ENCODE measurements at regions not wholly inside any gene's neighbourhood (a gene's known extent, or its start where the extent isn't known, plus 50 kb on each side); places are given as distances from the start of the nearest gene placed in this dataset.

GRCh38 chr22:34490886-34491285 lies 570.6 kb upstream of the LARGE1 start:
- no peaks in the 10 kb centered on the region for H3K27me3 Mint-ChIP-seq (ENCODE audit: insufficient read depth, unreplicated experiment)
- CTCF ChIA-PET: interaction anchor here (0.6 kb wide), 1 partner anchor 38 kb away, joined by 4 read pairs; no protein-coding TSS in a partner anchor
- peaks cover 47% of the 10 kb centered on the region for H3K9me3 Mint-ChIP-seq (ENCODE audit: unreplicated experiment)
- intact Hi-C loops (cut with micrococcal nuclease): no loop called here
- H3K4me1 Mint-ChIP-seq (ENCODE audit: insufficient read depth, unreplicated experiment): no peaks in the 10 kb centered on the region
- BruUV-seq (replicated peaks): no TSS peak
- no peak overlapping the region for H3K4me3 Mint-ChIP-seq (ENCODE audit: unreplicated experiment)
- H3K27ac Mint-ChIP-seq (ENCODE audit: low read depth, unreplicated experiment): no peak overlapping the region
- H3K36me3 Mint-ChIP-seq (ENCODE audit: insufficient read depth, unreplicated experiment): no peaks in the 10 kb centered on the region
- POLR2A ChIA-PET: no interaction called here
- no peak for TF ChIP-seq CTCF (IDR thresholded peaks at IDR 0.05; ENCODE audit: unreplicated experiment)
- DNase-seq (ENCODE audit: unreplicated experiment): no peak

GRCh38 chr22:34493486-34493885 lies 572.5 kb upstream of the ISX start:
- Mint-ChIP-seq H3K4me3 (ENCODE audit: unreplicated experiment) (no peak overlapping the region), H3K4me1 (ENCODE audit: insufficient read depth, unreplicated experiment) (no peaks in the 10 kb centered on the region), H3K27me3 (ENCODE audit: insufficient read depth, unreplicated experiment) (no peaks in the 10 kb centered on the region), H3K9me3 (ENCODE audit: unreplicated experiment) (peaks cover 39% of the 10 kb centered on the region), H3K36me3 (ENCODE audit: insufficient read depth, unreplicated experiment) (no peaks in the 10 kb centered on the region), H3K27ac (ENCODE audit: low read depth, unreplicated experiment) (no peak overlapping the region)
- POLR2A ChIA-PET: no interaction called here
- no peak for TF ChIP-seq CTCF (IDR thresholded peaks at IDR 0.05; ENCODE audit: unreplicated experiment)
- DNase-seq (ENCODE audit: unreplicated experiment): no peak
- CTCF ChIA-PET: interaction anchor here (0.7 kb wide), 1 partner anchor 407 kb away, joined by 5 read pairs; no protein-coding TSS in a partner anchor
- intact Hi-C loops (cut with micrococcal nuclease): no loop called here
- BruUV-seq (replicated peaks): no TSS peak

GRCh38 chr22:34501366-34501965 lies 564.5 kb upstream of the ISX start:
- H3K4me1 Mint-ChIP-seq (ENCODE audit: insufficient read depth, unreplicated experiment): no peaks in the 10 kb centered on the region
- no peak for DNase-seq (ENCODE audit: unreplicated experiment)
- no peaks in the 10 kb centered on the region for H3K27me3 Mint-ChIP-seq (ENCODE audit: insufficient read depth, unreplicated experiment)
- TF ChIP-seq CTCF (IDR thresholded peaks at IDR 0.05; ENCODE audit: unreplicated experiment): no peak
- H3K36me3 Mint-ChIP-seq (ENCODE audit: insufficient read depth, unreplicated experiment): no peaks in the 10 kb centered on the region
- no peak overlapping the region for H3K27ac Mint-ChIP-seq (ENCODE audit: low read depth, unreplicated experiment)
- no peak overlapping the region for H3K4me3 Mint-ChIP-seq (ENCODE audit: unreplicated experiment)
- CTCF ChIA-PET: interaction anchor here (0.6 kb wide), 2 partner anchors 47 to 1339 kb away, joined by 3 to 4 read pairs; no protein-coding TSS in a partner anchor
- no TSS peak for BruUV-seq (replicated peaks)
- H3K9me3 Mint-ChIP-seq (ENCODE audit: unreplicated experiment): peaks cover 34% of the 10 kb centered on the region
- POLR2A ChIA-PET: no interaction called here
- intact Hi-C loops (cut with micrococcal nuclease): no loop called here

GRCh38 chr22:34502821-34503220 lies 563.1 kb upstream of the ISX start:
- ChIA-PET POLR2A (no interaction called here), CTCF (interaction anchor here (0.7 kb wide), 1 partner anchor 720 kb away, joined by 3 read pairs; no protein-coding TSS in a partner anchor)
- peaks cover 32% of the 10 kb centered on the region for H3K9me3 Mint-ChIP-seq (ENCODE audit: unreplicated experiment)
- no peaks in the 10 kb centered on the region for H3K36me3 Mint-ChIP-seq (ENCODE audit: insufficient read depth, unreplicated experiment)
- no TSS peak for BruUV-seq (replicated peaks)
- intact Hi-C loops (cut with micrococcal nuclease): no loop called here
- no peak overlapping the region for H3K27ac Mint-ChIP-seq (ENCODE audit: low read depth, unreplicated experiment)
- no peaks in the 10 kb centered on the region for H3K27me3 Mint-ChIP-seq (ENCODE audit: insufficient read depth, unreplicated experiment)
- no peak for TF ChIP-seq CTCF (IDR thresholded peaks at IDR 0.05; ENCODE audit: unreplicated experiment)
- H3K4me3 Mint-ChIP-seq (ENCODE audit: unreplicated experiment): no peak overlapping the region
- no peaks in the 10 kb centered on the region for H3K4me1 Mint-ChIP-seq (ENCODE audit: insufficient read depth, unreplicated experiment)
- no peak for DNase-seq (ENCODE audit: unreplicated experiment)

Data from MCF 10A (cell line).